HCT116 (cell line): ENCODE measurements at regions not wholly inside any gene's neighbourhood (a gene's known extent, or its start where the extent isn't known, plus 50 kb on each side); places are given as distances from the start of the nearest gene placed in this dataset.

Source experiments
- CEBPB ChIP-seq: IDR thresholded peaks from 2 replicates; pipeline ENCODE4 v1.6.1; 2012; ENCODE audit warnings: low read depth
- ELF1 ChIP-seq: IDR thresholded peaks from 2 replicates; pipeline ENCODE4 v1.6.1; 2012; ENCODE audit warnings: low read depth, borderline replicate concordance
- EZH2 ChIP-seq: fragments of 200-600 bp; sonication (generic); IDR thresholded peaks from 2 replicates; pipeline ENCODE4 v1.6.1; 2017; ENCODE audit warnings: antibody characterized with exemption, mixed run types
- POLR2A ChIP-seq: IDR thresholded peaks from 2 replicates; pipeline ENCODE4 v1.7.0; 2011; ENCODE audit warnings: borderline replicate concordance; ENCODE audit not compliant: insufficient read depth, insufficient read length; ENCODE audit errors: extremely low read depth
- POLR2AphosphoS5 ChIP-seq: IDR thresholded peaks from 2 replicates; pipeline ENCODE4 v1.6.1; 2011; ENCODE audit warnings: mild to moderate bottlenecking, low read depth, low read length, moderate library complexity
- RAD21 ChIP-seq: IDR thresholded peaks from 2 replicates; pipeline ENCODE4 v1.6.1; 2012; ENCODE audit warnings: low read depth, mild to moderate bottlenecking
- SIN3A ChIP-seq: IDR thresholded peaks from 2 replicates; pipeline ENCODE4 v1.6.1; 2012; ENCODE audit warnings: low read depth
- SP1 ChIP-seq: IDR thresholded peaks from 2 replicates; pipeline ENCODE4 v1.6.1; 2012; ENCODE audit warnings: low read depth
- SRF ChIP-seq: IDR thresholded peaks from 2 replicates; pipeline ENCODE4 v1.6.1; 2012; ENCODE audit warnings: low read depth
- TCF7L2 ChIP-seq: IDR thresholded peaks from 2 replicates; pipeline ENCODE4 v1.7.0; 2011; ENCODE audit warnings: borderline replicate concordance, inconsistent platforms; ENCODE audit not compliant: insufficient read depth, insufficient read length; ENCODE audit errors: extremely low read depth
- YY1 ChIP-seq: IDR thresholded peaks from 2 replicates; pipeline ENCODE4 v1.6.1; 2011; ENCODE audit warnings: low read length, low read depth, moderate library complexity, mild to moderate bottlenecking; ENCODE audit not compliant: insufficient replicate concordance; ENCODE audit errors: extremely low read depth
- ZNF274 ChIP-seq: fragments of 200-500 bp; sonication (Bioruptor generic); IDR thresholded peaks from 2 replicates; pipeline ENCODE4 v1.6.1; 2014; ENCODE audit warnings: mild to moderate bottlenecking, low read depth, low read length, inconsistent platforms
- TF ChIP-seq, protein P1 (sequence below), 3 experiments: fragments of 200-600 bp in 1 of 3; sonication (generic) in 1 of 3; IDR thresholded peaks in 2 of 3; conservative IDR thresholded peaks in 1 of 3; 2 replicates each; pipeline ENCODE4 v1.5.1; 2012 to 2017; ENCODE audit warnings: low read depth in 2 of 3, low read length in 2 of 3, antibody characterized with exemption in 1 of 3, borderline replicate concordance in 1 of 3, control low read depth in 1 of 3, mild to moderate bottlenecking in 1 of 3, mixed read lengths in 1 of 3, mixed run types in 1 of 3, moderate library complexity in 1 of 3; ENCODE audit not compliant: insufficient read depth in 1 of 3

- TF ChIP-seq SRF (no peak), POLR2AphosphoS5 (no peak), TCF7L2 (no peak), SIN3A (no peak), RAD21 (no peak), ELF1 (no peak), SP1 (no peak), YY1 (no peak), CEBPB (no peak), ZNF274 (no peak), EZH2 (no peak), POLR2A (no peak)
- TF ChIP-seq, protein P1, sequence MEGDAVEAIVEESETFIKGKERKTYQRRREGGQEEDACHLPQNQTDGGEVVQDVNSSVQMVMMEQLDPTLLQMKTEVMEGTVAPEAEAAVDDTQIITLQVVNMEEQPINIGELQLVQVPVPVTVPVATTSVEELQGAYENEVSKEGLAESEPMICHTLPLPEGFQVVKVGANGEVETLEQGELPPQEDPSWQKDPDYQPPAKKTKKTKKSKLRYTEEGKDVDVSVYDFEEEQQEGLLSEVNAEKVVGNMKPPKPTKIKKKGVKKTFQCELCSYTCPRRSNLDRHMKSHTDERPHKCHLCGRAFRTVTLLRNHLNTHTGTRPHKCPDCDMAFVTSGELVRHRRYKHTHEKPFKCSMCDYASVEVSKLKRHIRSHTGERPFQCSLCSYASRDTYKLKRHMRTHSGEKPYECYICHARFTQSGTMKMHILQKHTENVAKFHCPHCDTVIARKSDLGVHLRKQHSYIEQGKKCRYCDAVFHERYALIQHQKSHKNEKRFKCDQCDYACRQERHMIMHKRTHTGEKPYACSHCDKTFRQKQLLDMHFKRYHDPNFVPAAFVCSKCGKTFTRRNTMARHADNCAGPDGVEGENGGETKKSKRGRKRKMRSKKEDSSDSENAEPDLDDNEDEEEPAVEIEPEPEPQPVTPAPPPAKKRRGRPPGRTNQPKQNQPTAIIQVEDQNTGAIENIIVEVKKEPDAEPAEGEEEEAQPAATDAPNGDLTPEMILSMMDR (IDR thresholded peaks at IDR 0.05 in 2 of 3, conservative IDR thresholded peaks at IDR 0.05 in 1 of 3; ENCODE audit: borderline replicate concordance in 1 of 3, insufficient read depth in 1 of 3, low read depth in 2 of 3, low read length in 2 of 3) = no peak
Observed at GRCh38 chr6:137736911-137737310, 130.1 kb upstream of the TNFAIP3 start.
